HEK293 (cell line): ENCODE measurements at regions not wholly inside any gene's neighbourhood (a gene's known extent, or its start where the extent isn't known, plus 50 kb on each side); places are given as distances from the start of the nearest gene placed in this dataset.
A peak's percentile ranks its signal among the peaks of the same experiment; 100 is the strongest.

ENCODE experiments used
- CTCF ChIA-PET: fragments of 350-600 bp; formaldehyde crosslinking; extraction: SDS; loops from one replicate; lab custom pipeline; 2021; ENCODE audit warnings: antibody characterized with exemption; lab: Yijun Ruan, JAX
- POLR2A ChIA-PET: fragments of 300-600 bp; formaldehyde crosslinking; extraction: SDS; loops from one replicate; lab custom pipeline; 2020; ENCODE audit warnings: antibody characterized with exemption, inconsistent platforms; lab: Yijun Ruan, JAX
- H3K27ac ChIP-seq: fragments of 200-500 bp; sonication (Bioruptor generic); 2 replicates; pipeline ENCODE4 v1.5.1; 2014; ENCODE audit warnings: low read depth, low read length, control low read depth, inconsistent platforms; ENCODE audit errors: extremely low read depth
- H3K36me3 ChIP-seq, 2 experiments: fragments of 200-500 bp in 1 of 2; sonication (Bioruptor generic) in 1 of 2; 1 replicate in 1 of 2; 2 replicates in 1 of 2; pipeline ENCODE4 v1.5.1; 2014 to 2017; ENCODE audit warnings: inconsistent platforms in 2 of 2, low read length in 2 of 2; ENCODE audit not compliant: control insufficient read depth in 2 of 2, insufficient read depth in 1 of 2
- H3K4me1 ChIP-seq: fragments of 200-500 bp; sonication (Bioruptor generic); 2 replicates; pipeline ENCODE4 v1.5.1; 2014; ENCODE audit warnings: mild to moderate bottlenecking, low read length, inconsistent platforms; ENCODE audit not compliant: control insufficient read depth, insufficient read depth
- H3K4me3 ChIP-seq: 2 replicates; pipeline ENCODE4 v1.5.1; 2011; ENCODE audit warnings: low read depth, mild to moderate bottlenecking, control low read depth, low read length, moderate library complexity
- H3K9me3 ChIP-seq: fragments of 200-500 bp; sonication (Bioruptor generic); 2 replicates; pipeline ENCODE4 v1.5.1; 2014; ENCODE audit warnings: low read depth, low read length, inconsistent platforms; ENCODE audit not compliant: control insufficient read depth, insufficient read depth
- ATF2 ChIP-seq: fragments of 450-650 bp; formaldehyde crosslinking; IDR thresholded peaks from 2 replicates; pipeline ENCODE4 v1.5.1; 2016; ENCODE audit warnings: missing biosample characterization, missing genetic modification characterization, low read depth
- GLIS1 ChIP-seq: fragments of 450-650 bp; formaldehyde crosslinking; IDR thresholded peaks from 2 replicates; pipeline ENCODE4 v1.5.1; 2016; ENCODE audit warnings: missing biosample characterization, missing genetic modification characterization
- IKZF3 ChIP-seq: fragments of 450-650 bp; IDR thresholded peaks from 2 replicates; pipeline ENCODE4 v1.5.0; 2018; ENCODE audit warnings: missing biosample characterization, mild to moderate bottlenecking, missing genetic modification characterization, moderate library complexity
- KLF10 ChIP-seq: fragments of 450-650 bp; IDR thresholded peaks from 2 replicates; pipeline ENCODE4 v1.5.1; 2018; ENCODE audit warnings: missing biosample characterization, mild to moderate bottlenecking, missing genetic modification characterization
- OVOL3 ChIP-seq: fragments of 450-650 bp; formaldehyde crosslinking; IDR thresholded peaks from 2 replicates; pipeline ENCODE4 v1.5.1; 2016; ENCODE audit warnings: missing biosample characterization, missing genetic modification characterization
- PRDM10 ChIP-seq: fragments of 450-650 bp; formaldehyde crosslinking; IDR thresholded peaks from 2 replicates; pipeline ENCODE4 v1.5.1; 2016; ENCODE audit warnings: missing biosample characterization, missing genetic modification characterization
- SCRT1 ChIP-seq: fragments of 450-650 bp; formaldehyde crosslinking; IDR thresholded peaks from 2 replicates; pipeline ENCODE4 v1.5.1; 2016; ENCODE audit warnings: missing biosample characterization, missing genetic modification characterization, borderline replicate concordance
- SETDB1 ChIP-seq: IDR thresholded peaks from one replicate; pipeline ENCODE4 v1.6.1; 2017; ENCODE audit warnings: mild to moderate bottlenecking, low read length, moderate library complexity, mixed read lengths; ENCODE audit not compliant: insufficient read length
- ZBTB21 ChIP-seq: fragments of 450-650 bp; formaldehyde crosslinking; IDR thresholded peaks from 2 replicates; pipeline ENCODE4 v1.5.1; 2017; ENCODE audit warnings: missing biosample characterization, missing genetic modification characterization
- ZBTB44 ChIP-seq: fragments of 450-650 bp; IDR thresholded peaks from 2 replicates; pipeline ENCODE4 v1.5.1; 2018; ENCODE audit warnings: missing biosample characterization, mild to moderate bottlenecking, missing genetic modification characterization
- ZIC2 ChIP-seq: fragments of 450-650 bp; formaldehyde crosslinking; IDR thresholded peaks from 2 replicates; pipeline ENCODE4 v1.5.1; 2016; ENCODE audit warnings: missing biosample characterization, missing genetic modification characterization
- ZNF10 ChIP-seq: fragments of 450-650 bp; formaldehyde crosslinking; IDR thresholded peaks from 2 replicates; pipeline ENCODE4 v1.5.1; 2017; ENCODE audit warnings: missing biosample characterization, missing genetic modification characterization
- ZNF112 ChIP-seq: fragments of 450-650 bp; formaldehyde crosslinking; IDR thresholded peaks from 2 replicates; pipeline ENCODE4 v1.5.0; 2017; ENCODE audit warnings: missing biosample characterization, missing genetic modification characterization
- ZNF155 ChIP-seq: fragments of 450-650 bp; formaldehyde crosslinking; IDR thresholded peaks from 2 replicates; pipeline ENCODE4 v1.5.1; 2016; ENCODE audit warnings: missing biosample characterization, missing genetic modification characterization
- ZNF157 ChIP-seq: fragments of 450-650 bp; formaldehyde crosslinking; IDR thresholded peaks from 2 replicates; pipeline ENCODE4 v1.5.1; 2016; ENCODE audit warnings: missing biosample characterization, missing genetic modification characterization
- ZNF2 ChIP-seq: fragments of 450-650 bp; formaldehyde crosslinking; IDR thresholded peaks from 2 replicates; pipeline ENCODE4 v1.5.1; 2016; ENCODE audit warnings: missing biosample characterization, missing genetic modification characterization
- ZNF24 ChIP-seq: fragments of 450-650 bp; formaldehyde crosslinking; IDR thresholded peaks from 2 replicates; pipeline ENCODE4 v1.5.1; 2016; ENCODE audit warnings: missing biosample characterization, missing genetic modification characterization
- ZNF248 ChIP-seq: fragments of 450-650 bp; formaldehyde crosslinking; IDR thresholded peaks from 2 replicates; pipeline ENCODE4 v1.5.1; 2017; ENCODE audit warnings: missing biosample characterization, missing genetic modification characterization
- ZNF335 ChIP-seq: fragments of 450-650 bp; formaldehyde crosslinking; conservative IDR thresholded peaks from 2 replicates; pipeline ENCODE4 v1.5.1; 2016; ENCODE audit warnings: missing biosample characterization, missing genetic modification characterization
- ZNF350 ChIP-seq: fragments of 450-650 bp; formaldehyde crosslinking; IDR thresholded peaks from 2 replicates; pipeline ENCODE4 v1.5.0; 2017; ENCODE audit warnings: missing biosample characterization, mild to moderate bottlenecking, missing genetic modification characterization
- ZNF362 ChIP-seq: fragments of 450-650 bp; formaldehyde crosslinking; IDR thresholded peaks from 2 replicates; pipeline ENCODE4 v1.5.1; 2016; ENCODE audit warnings: missing biosample characterization, missing genetic modification characterization
- ZNF391 ChIP-seq: fragments of 450-650 bp; formaldehyde crosslinking; IDR thresholded peaks from 2 replicates; pipeline ENCODE4 v1.5.1; 2016; ENCODE audit warnings: low read depth, missing biosample characterization, missing genetic modification characterization, borderline replicate concordance
- ZNF416 ChIP-seq: fragments of 450-650 bp; formaldehyde crosslinking; IDR thresholded peaks from 2 replicates; pipeline ENCODE4 v1.5.1; 2016; ENCODE audit warnings: missing biosample characterization, missing genetic modification characterization
- ZNF654 ChIP-seq: fragments of 450-650 bp; formaldehyde crosslinking; IDR thresholded peaks from 2 replicates; pipeline ENCODE4 v1.5.1; 2016; ENCODE audit warnings: low read depth, missing biosample characterization, missing genetic modification characterization
- ZNF692 ChIP-seq: fragments of 450-650 bp; formaldehyde crosslinking; IDR thresholded peaks from 2 replicates; pipeline ENCODE4 v1.5.1; 2016; ENCODE audit warnings: missing biosample characterization, missing genetic modification characterization
- ZNF707 ChIP-seq: fragments of 450-650 bp; formaldehyde crosslinking; IDR thresholded peaks from 2 replicates; pipeline ENCODE4 v1.5.1; 2016; ENCODE audit warnings: missing biosample characterization, missing genetic modification characterization
- ZSCAN4 ChIP-seq: fragments of 450-650 bp; formaldehyde crosslinking; IDR thresholded peaks from 2 replicates; pipeline ENCODE4 v1.5.1; 2017; ENCODE audit warnings: missing biosample characterization, missing genetic modification characterization

GRCh38 chr1:168453056-168453455 lies 90.7 kb downstream of the XCL2 start (continued):
- TF ChIP-seq ZNF692 (tag by site-specific recombination), result no peak

GRCh38 chr1:168452329-168452728 lies 91.5 kb downstream of the XCL2 start:
- Histone ChIP-seq H3K4me3 (no peak overlapping the region), H3K9me3 (no peaks in the 10 kb centered on the region), H3K27ac (no peak overlapping the region), H3K4me1 (no peaks in the 10 kb centered on the region), H3K36me3 (peaks cover 0 to 3% of the 10 kb centered on the region in 2 experiments; a peak in 1 of 3 replicates)
- CTCF ChIA-PET, result interaction anchor here (0.7 to 1.6 kb wide), 9 partner anchors 9 to 151 kb away, joined by 3 to 4 read pairs (median 3); no protein-coding TSS in a partner anchor
- TF ChIP-seq ZNF335 (tag by site-specific recombination) (no peak), ZNF248 (no peak), ZNF362 (tag by site-specific recombination) (no peak), ZNF155 (tag by site-specific recombination) (no peak), ZNF416 (tag by site-specific recombination) (no peak), ZNF112 (tag by site-specific recombination) (no peak), ZNF2 (tag by site-specific recombination) (peak; percentile 96), ZNF654 (tag by site-specific recombination) (peak; percentile 41), KLF10 (no peak), ZSCAN4 (tag by site-specific recombination) (no peak), ATF2 (tag by site-specific recombination) (no peak), ZNF350 (no peak), ZNF157 (tag by site-specific recombination) (no peak), ZNF24 (tag by site-specific recombination) (no peak), IKZF3 (tag by site-specific recombination) (no peak), SETDB1 (peak; percentile 26), ZNF10 (tag by site-specific recombination) (no peak), ZNF391 (tag by site-specific recombination) (no peak), ZIC2 (tag by site-specific recombination) (no peak), ZNF707 (tag by site-specific recombination) (no peak), SCRT1 (tag by site-specific recombination) (no peak), ZBTB44 (tag by site-specific recombination) (no peak), OVOL3 (no peak), PRDM10 (no peak), ZBTB21 (tag by site-specific recombination) (no peak), GLIS1 (tag by site-specific recombination) (no peak)
- POLR2A ChIA-PET, result interaction anchor here (0.9 kb wide), 1 partner anchor 19 kb away, joined by 3 read pairs; no protein-coding TSS in a partner anchor
